ENCODE measurements at regions not wholly inside any gene's neighbourhood (a gene's known extent, or its start where the extent isn't known, plus 50 kb on each side); places are given as distances from the start of the nearest gene placed in this dataset.

DNA sequence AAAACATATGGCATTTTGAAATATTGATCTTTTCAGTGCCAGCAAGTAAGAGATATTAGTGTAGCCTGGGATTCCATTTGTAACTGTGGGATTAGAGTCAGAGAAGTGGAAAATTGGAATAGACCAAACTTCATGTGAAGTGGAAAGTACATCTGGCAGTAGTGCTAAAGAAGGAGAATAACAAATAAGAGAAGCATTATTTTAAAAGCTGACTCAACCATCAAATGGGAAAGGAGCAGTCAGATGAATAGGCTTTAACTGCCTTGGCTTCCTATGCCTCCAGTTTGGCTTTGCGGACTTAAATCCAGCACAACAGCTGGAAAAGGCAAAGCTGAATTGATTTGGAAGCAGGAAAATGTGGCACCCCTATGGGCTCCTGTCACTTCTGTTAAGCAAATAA, 623.1 kb downstream of the TSN start:
- TF ChIP-seq CTCF (IDR thresholded peaks at IDR 0.05; ENCODE audit: unreplicated experiment): no peak
- no peak for DNase-seq (ENCODE audit: unreplicated experiment)
- H3K27me3 Mint-ChIP-seq (ENCODE audit: insufficient read depth, unreplicated experiment): no peaks in the 10 kb centered on the region
- intact Hi-C loops (cut with micrococcal nuclease): no loop called here
- CTCF ChIA-PET: no interaction called here
- no TSS peak for BruUV-seq (replicated peaks)
- no peaks in the 10 kb centered on the region for H3K4me1 Mint-ChIP-seq (ENCODE audit: insufficient read depth, unreplicated experiment)
- H3K27ac Mint-ChIP-seq (ENCODE audit: low read depth, unreplicated experiment): no peak overlapping the region
- no peak overlapping the region for H3K4me3 Mint-ChIP-seq (ENCODE audit: unreplicated experiment)
- no peaks in the 10 kb centered on the region for H3K36me3 Mint-ChIP-seq (ENCODE audit: insufficient read depth, unreplicated experiment)
- POLR2A ChIA-PET: no interaction called here
- H3K9me3 Mint-ChIP-seq (ENCODE audit: unreplicated experiment): no peaks in the 10 kb centered on the region

DNA sequence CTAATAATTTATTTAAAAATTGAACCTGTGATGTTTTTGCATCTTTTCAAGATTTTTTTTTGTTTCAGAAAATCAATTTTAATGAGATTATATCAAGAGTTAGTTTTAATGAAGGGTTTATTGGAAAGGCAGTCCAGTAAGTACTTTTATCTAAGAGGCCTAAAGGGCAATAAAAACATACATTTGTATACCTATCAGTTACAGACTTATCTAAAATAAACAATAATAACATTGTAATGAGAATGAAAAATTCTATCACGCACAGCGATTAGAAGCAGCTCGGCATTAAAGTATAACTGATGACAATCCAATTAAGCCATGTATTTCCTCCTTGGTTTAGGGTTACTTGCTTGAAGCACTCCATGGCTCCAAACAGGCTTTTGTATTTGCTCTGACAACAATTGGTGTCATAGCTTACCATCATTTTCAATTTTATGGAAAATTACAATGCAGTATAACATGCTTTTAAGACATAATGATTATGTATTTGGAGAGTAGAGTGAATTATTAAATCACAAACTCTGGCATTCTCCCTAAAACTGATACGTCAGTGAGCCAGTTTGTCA, 629.4 kb downstream of the TSN start:
- ChIA-PET CTCF (no interaction called here), POLR2A (interaction anchor here (0.7 kb wide), 1 partner anchor 51 kb away, joined by 3 read pairs; no protein-coding TSS in a partner anchor)
- H3K27ac Mint-ChIP-seq (ENCODE audit: low read depth, unreplicated experiment): no peak overlapping the region
- no peak overlapping the region for H3K4me3 Mint-ChIP-seq (ENCODE audit: unreplicated experiment)
- no peak for DNase-seq (ENCODE audit: unreplicated experiment)
- no peaks in the 10 kb centered on the region for H3K27me3 Mint-ChIP-seq (ENCODE audit: insufficient read depth, unreplicated experiment)
- H3K9me3 Mint-ChIP-seq (ENCODE audit: unreplicated experiment): peaks cover 14% of the 10 kb centered on the region
- H3K36me3 Mint-ChIP-seq (ENCODE audit: insufficient read depth, unreplicated experiment): no peaks in the 10 kb centered on the region
- no TSS peak for BruUV-seq (replicated peaks)
- intact Hi-C loops (cut with micrococcal nuclease): no loop called here
- peaks cover 3% of the 10 kb centered on the region for H3K4me1 Mint-ChIP-seq (ENCODE audit: insufficient read depth, unreplicated experiment)
- no peak for TF ChIP-seq CTCF (IDR thresholded peaks at IDR 0.05; ENCODE audit: unreplicated experiment)

GRCh38 chr2:122388208-122388607, 632.8 kb downstream of the TSN start:
- H3K27me3 Mint-ChIP-seq (ENCODE audit: insufficient read depth, unreplicated experiment): no peaks in the 10 kb centered on the region
- H3K9me3 Mint-ChIP-seq (ENCODE audit: unreplicated experiment): peaks cover 14% of the 10 kb centered on the region
- H3K4me3 Mint-ChIP-seq (ENCODE audit: unreplicated experiment): no peak overlapping the region
- ChIA-PET POLR2A (no interaction called here), CTCF (no interaction called here)
- no peak overlapping the region for H3K27ac Mint-ChIP-seq (ENCODE audit: low read depth, unreplicated experiment)
- H3K36me3 Mint-ChIP-seq (ENCODE audit: insufficient read depth, unreplicated experiment): no peaks in the 10 kb centered on the region
- no peak for TF ChIP-seq CTCF (IDR thresholded peaks at IDR 0.05; ENCODE audit: unreplicated experiment)
- peaks cover 23% of the 10 kb centered on the region for H3K4me1 Mint-ChIP-seq (ENCODE audit: insufficient read depth, unreplicated experiment)
- no peak for DNase-seq (ENCODE audit: unreplicated experiment)
- no TSS peak for BruUV-seq (replicated peaks)
- intact Hi-C loops (cut with micrococcal nuclease): no loop called here

GRCh38 chr2:122389694-122390093, 634.2 kb downstream of the TSN start:
- Mint-ChIP-seq H3K4me1 (ENCODE audit: insufficient read depth, unreplicated experiment) (peaks cover 23% of the 10 kb centered on the region), H3K4me3 (ENCODE audit: unreplicated experiment) (no peak overlapping the region), H3K27ac (ENCODE audit: low read depth, unreplicated experiment) (no peak overlapping the region), H3K36me3 (ENCODE audit: insufficient read depth, unreplicated experiment) (no peaks in the 10 kb centered on the region), H3K27me3 (ENCODE audit: insufficient read depth, unreplicated experiment) (no peaks in the 10 kb centered on the region), H3K9me3 (ENCODE audit: unreplicated experiment) (peaks cover 14% of the 10 kb centered on the region)
- ChIA-PET POLR2A (interaction anchor here (0.7 kb wide), 1 partner anchor 209 kb away, joined by 3 read pairs; no protein-coding TSS in a partner anchor), CTCF (no interaction called here)
- no peak for DNase-seq (ENCODE audit: unreplicated experiment)
- no peak for TF ChIP-seq CTCF (IDR thresholded peaks at IDR 0.05; ENCODE audit: unreplicated experiment)
- intact Hi-C loops (cut with micrococcal nuclease): loop anchor here (1.0 kb wide), 1 partner anchor 153 kb away; no protein-coding TSS in a partner anchor
- BruUV-seq (replicated peaks): no TSS peak
